HuH-7.5 (cell line): ENCODE measurements at regions not wholly inside any gene's neighbourhood (a gene's known extent, or its start where the extent isn't known, plus 50 kb on each side); places are given as distances from the start of the nearest gene placed in this dataset.

ENCODE experiments used
- DNase-seq: peaks from one replicate; pipeline ENCODE4 v3.0.0; 2011; ENCODE audit warnings: low spot score

GRCh38 chr5:5544094-5544663, 121.7 kb downstream of the ICE1 start:
- DNase-seq, result no peak

- no peak for DNase-seq
Measured at GRCh38 chr5:5542654-5543053, 120.2 kb downstream of the ICE1 start.

- no peak for DNase-seq
Measured at GRCh38 chr5:5540065-5540464, 117.6 kb downstream of the ICE1 start.
